Astrocyte of the cerebellum (primary cell): ENCODE measurements at regions not wholly inside any gene's neighbourhood (a gene's known extent, or its start where the extent isn't known, plus 50 kb on each side); places are given as distances from the start of the nearest gene placed in this dataset.

ENCODE experiments used
- DNase-seq: peaks from one replicate; pipeline ENCODE4 v3.0.0-alpha.2; 2011; ENCODE audit warnings: low read depth
- H3K4me3 ChIP-seq: 2 replicates; pipeline ENCODE4 v1.5.1; 2011; ENCODE audit warnings: mild to moderate bottlenecking, low read depth, low read length, moderate library complexity
- in situ Hi-C: cut with HindIII; loops from 2 replicates; pipeline ENCODE4 v1.10.0; 2017; ENCODE audit warnings: low sequenced_read_pairs
- TF ChIP-seq, protein P1 (sequence below): IDR thresholded peaks from 2 replicates; pipeline ENCODE4 v1.5.1; 2012; ENCODE audit warnings: low read length, low read depth, moderate library complexity, mild to moderate bottlenecking; ENCODE audit errors: missing control alignments

DNA sequence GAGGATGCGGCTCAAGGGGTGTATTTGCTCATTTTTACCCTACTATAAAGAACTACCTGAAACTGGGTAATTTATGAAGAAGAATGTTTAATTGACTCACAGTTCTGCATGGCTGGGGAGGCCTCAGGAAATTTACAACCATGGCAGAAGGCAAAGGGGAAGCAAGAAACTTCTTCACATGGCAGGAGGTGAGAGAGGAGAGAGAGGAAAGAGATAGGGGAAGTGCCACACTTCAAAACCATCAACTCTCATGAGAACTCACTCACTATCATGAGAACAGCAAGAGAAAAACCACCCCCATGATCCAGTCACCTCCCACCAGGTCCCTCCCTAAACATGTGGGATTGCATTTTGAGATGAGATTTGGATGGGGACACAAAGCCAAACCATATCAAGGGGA lies 192.7 kb downstream of the DIPK2A start:
- no peak for DNase-seq
- no peak overlapping the region for H3K4me3 ChIP-seq
- in situ Hi-C loops, result no loop called here
- TF ChIP-seq, protein P1, sequence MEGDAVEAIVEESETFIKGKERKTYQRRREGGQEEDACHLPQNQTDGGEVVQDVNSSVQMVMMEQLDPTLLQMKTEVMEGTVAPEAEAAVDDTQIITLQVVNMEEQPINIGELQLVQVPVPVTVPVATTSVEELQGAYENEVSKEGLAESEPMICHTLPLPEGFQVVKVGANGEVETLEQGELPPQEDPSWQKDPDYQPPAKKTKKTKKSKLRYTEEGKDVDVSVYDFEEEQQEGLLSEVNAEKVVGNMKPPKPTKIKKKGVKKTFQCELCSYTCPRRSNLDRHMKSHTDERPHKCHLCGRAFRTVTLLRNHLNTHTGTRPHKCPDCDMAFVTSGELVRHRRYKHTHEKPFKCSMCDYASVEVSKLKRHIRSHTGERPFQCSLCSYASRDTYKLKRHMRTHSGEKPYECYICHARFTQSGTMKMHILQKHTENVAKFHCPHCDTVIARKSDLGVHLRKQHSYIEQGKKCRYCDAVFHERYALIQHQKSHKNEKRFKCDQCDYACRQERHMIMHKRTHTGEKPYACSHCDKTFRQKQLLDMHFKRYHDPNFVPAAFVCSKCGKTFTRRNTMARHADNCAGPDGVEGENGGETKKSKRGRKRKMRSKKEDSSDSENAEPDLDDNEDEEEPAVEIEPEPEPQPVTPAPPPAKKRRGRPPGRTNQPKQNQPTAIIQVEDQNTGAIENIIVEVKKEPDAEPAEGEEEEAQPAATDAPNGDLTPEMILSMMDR, result no peak

DNA sequence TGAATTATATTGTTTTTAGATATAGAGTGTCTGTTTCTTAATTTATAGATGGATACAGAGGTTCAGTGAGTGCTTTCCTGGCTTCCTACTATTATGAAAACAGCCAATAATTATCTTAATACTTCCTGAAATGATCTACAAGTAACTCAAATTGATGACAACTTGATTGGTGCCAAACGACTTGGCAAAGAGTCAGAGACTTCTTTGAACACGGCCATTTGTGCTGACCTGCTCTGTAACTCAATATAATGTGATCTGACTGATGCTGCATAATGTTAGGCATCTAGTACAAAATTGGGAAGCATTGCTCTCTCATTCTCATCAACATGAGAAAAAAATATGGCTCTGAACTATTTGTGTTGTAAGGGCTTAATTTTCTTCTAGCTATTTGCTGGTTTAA lies 193.9 kb downstream of the DIPK2A start:
- no peak for DNase-seq
- TF ChIP-seq, protein P1, result no peak
- in situ Hi-C loops, result no loop called here
- no peak overlapping the region for H3K4me3 ChIP-seq

DNA sequence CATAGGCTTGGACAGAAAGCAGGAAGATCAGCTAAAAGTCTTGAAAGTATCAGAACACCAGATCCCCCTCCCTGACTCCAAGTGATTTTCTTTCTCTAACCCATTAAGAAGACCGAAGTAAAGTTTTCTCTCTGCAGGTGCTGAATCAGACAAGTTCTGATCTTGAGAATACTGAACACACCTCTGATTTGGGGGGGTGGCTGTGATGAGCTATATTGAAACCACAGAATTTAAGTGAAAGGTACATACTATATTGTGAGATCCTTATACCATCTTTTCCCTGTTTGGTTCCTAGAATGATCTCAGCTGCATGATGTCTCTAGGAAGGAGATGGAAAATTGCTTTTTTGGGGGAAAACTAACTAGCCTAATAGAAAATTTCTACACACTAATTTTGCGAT lies 196.0 kb downstream of the DIPK2A start:
- TF ChIP-seq, protein P1, result no peak
- H3K4me3 ChIP-seq, result no peak overlapping the region
- DNase-seq, result no peak
- in situ Hi-C loops, result no loop called here

DNA sequence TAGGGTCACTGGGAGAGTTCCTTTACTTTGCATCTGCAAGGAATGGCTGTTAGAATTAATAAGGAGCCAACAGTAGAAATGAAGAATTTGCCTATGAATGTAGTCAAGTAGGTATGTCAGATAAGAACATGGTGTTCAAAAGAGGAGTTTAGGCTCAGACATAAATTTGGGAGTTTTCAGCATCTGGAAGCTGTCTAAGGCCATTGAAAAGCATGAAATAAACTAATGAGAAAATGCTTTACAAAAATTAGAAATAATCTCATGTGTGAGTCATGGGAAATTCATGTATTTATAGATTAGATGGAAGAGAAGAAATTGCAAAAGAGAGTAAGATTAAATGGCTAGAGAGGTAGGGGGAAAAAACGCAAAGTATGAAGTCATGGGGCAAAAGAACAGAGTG lies 201.9 kb downstream of the DIPK2A start:
- TF ChIP-seq, protein P1, result no peak
- H3K4me3 ChIP-seq, result no peak overlapping the region
- in situ Hi-C loops, result no loop called here
- DNase-seq, result no peak

DNA sequence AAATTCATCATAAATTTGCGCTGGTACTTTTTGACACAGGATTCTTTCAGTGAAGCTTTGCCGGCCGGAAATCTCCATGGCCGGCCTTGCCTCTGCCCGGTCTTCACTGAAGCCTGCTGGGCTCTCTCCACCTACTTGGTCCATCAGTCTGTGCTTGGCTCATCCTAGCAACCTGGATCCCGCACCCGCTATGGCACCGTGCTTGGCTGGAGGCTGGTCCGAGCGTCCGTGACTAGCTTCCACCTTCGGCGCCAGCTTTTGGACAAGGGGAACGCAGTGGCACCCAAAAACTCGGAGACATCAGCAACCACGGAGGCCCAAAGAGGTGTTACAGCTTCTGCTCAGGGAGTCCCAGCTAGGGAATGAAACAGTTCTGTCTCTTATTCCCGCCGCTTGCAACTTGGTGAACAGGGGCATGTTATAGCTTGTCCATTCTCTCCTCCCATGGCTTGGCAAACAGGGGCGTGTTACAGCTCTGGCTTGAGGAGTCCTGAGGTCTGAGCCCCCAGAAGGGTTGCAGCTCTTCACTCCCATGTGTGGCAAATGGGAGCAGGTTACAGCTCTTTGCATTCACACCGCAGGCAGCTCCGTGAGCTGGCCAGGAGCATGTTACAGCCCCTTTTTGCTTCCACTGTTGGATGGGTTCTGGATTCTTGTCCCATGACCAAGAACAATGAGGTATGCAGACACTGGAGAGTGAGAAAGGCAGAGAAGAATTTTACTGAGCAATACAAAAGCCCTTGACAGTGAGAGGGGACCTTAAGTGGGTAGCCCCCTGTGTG lies 204.2 kb downstream of the DIPK2A start:
- DNase-seq, result no peak
- H3K4me3 ChIP-seq, result no peak overlapping the region
- TF ChIP-seq, protein P1, result no peak
- in situ Hi-C loops, result no loop called here

DNA sequence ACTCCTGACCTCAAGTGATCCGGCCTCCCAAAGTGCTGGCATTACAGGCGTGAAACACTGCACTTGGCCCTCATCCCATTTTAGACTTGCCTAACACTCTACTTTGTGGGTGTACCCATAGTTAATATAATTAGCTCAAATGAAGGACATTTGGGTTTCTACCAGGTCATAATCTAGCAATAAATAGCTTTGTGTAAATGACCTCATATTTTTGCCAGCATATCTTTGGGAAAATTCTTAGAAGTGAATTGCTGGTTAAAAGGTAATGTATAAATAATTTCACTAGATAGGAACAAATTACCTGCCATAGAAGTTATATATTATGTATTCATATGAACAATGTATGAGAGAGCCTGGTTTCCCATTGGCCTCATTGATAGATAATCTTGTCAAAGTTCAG lies 206.0 kb downstream of the DIPK2A start:
- no peak for DNase-seq
- TF ChIP-seq, protein P1, result no peak
- in situ Hi-C loops, result no loop called here
- H3K4me3 ChIP-seq, result no peak overlapping the region
